SJSA1 (cell line): ENCODE measurements at regions not wholly inside any gene's neighbourhood (a gene's known extent, or its start where the extent isn't known, plus 50 kb on each side); places are given as distances from the start of the nearest gene placed in this dataset.

Source experiments
- DNase-seq, 2 experiments: peaks; one replicate each; pipeline ENCODE4 v3.0.0-alpha.2; 2015 to 2020; ENCODE audit warnings: low spot score in 2 of 2, low read depth in 1 of 2
- H3K27ac ChIP-seq: fragments of 250-450 bp; sonication (Bioruptor Pico); 2 replicates; pipeline ENCODE4 v1.5.1; 2020; ENCODE audit warnings: mild to moderate bottlenecking, moderate library complexity
- H3K27me3 ChIP-seq: fragments of 250-450 bp; sonication (Bioruptor Pico); replicated peaks from 2 replicates; pipeline ENCODE4 v1.5.1; 2020; ENCODE audit warnings: mild to moderate bottlenecking, moderate library complexity
- H3K36me3 ChIP-seq: fragments of 250-450 bp; sonication (Bioruptor Pico); 2 replicates; pipeline ENCODE4 v1.5.1; 2020; ENCODE audit warnings: mild to moderate bottlenecking
- H3K4me1 ChIP-seq: fragments of 250-450 bp; sonication (Bioruptor Pico); replicated peaks from 2 replicates; pipeline ENCODE4 v1.6.1; 2021; ENCODE audit warnings: mild to moderate bottlenecking
- H3K4me3 ChIP-seq: fragments of 250-450 bp; sonication (Bioruptor Pico); 2 replicates; pipeline ENCODE4 v1.5.1; 2020; ENCODE audit warnings: mild to moderate bottlenecking
- H3K9me3 ChIP-seq: fragments of 250-450 bp; sonication (Bioruptor Pico); replicated peaks from 2 replicates; pipeline ENCODE4 v1.5.1; 2020; ENCODE audit warnings: mild to moderate bottlenecking

DNA sequence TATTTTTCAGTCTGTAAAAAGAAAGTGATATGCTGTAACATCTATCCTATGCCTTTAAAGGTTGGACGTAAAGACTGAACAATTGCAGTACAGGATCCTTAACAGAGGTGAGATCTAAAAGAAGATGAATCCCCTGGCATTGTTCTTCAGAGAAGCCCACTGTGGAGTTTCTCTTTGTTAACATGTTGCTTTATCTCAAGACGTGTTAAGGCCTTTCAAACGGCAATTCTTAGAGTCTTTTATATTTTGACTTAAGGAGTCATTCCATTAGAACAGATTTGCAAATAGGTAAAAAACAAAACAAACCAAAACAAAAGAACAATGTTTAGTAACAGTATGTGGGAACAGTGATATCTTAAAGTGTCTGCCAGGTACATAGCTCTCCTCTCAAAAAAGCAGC is 225.1 kb upstream of the ZP4 start:
- H3K27me3 ChIP-seq, result no peaks in the 10 kb centered on the region
- H3K27ac ChIP-seq, result no peak overlapping the region
- DNase-seq, result no peak
- H3K9me3 ChIP-seq, result no peaks in the 10 kb centered on the region; the same call in 1 of the 2 replicates
- no peak overlapping the region for H3K4me3 ChIP-seq
- no peaks in the 10 kb centered on the region for H3K4me1 ChIP-seq
- no peaks in the 10 kb centered on the region for H3K36me3 ChIP-seq

DNA sequence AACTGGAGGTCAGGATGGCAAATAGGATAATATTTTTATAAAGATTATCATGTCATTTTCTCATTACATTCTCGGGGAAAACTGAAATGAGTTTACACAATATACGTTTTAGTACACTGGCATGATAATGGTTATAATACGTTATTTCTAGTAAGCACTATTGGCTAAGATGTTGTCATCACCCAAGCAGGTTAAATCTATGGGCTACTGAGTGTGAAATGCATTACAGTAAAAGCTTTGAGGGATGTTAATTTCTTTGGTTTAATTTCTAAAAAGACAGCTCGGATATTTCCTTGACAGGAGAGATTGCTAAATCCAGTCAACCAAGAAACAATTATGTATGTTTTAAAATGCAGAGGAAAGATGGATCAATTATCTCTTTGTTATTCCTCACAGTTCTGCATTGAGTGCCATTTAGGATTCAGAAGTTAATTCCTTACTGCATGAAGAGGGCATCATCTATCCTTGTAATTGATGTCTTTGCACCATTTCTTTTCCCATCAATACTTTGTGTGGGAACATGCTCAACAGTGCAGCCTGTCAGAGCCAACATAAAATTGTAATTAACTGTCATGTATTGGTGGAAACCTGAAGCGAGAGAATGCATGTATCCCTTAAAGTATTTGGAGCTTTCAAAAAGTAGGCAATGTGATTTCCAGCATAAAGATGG is 222.4 kb upstream of the ZP4 start:
- Histone ChIP-seq H3K4me1 (no peaks in the 10 kb centered on the region), H3K4me3 (no peak overlapping the region), H3K36me3 (no peaks in the 10 kb centered on the region), H3K9me3 (no peaks in the 10 kb centered on the region; the same call in 1 of the 2 replicates), H3K27ac (no peak overlapping the region), H3K27me3 (no peaks in the 10 kb centered on the region)
- no peak for DNase-seq

DNA sequence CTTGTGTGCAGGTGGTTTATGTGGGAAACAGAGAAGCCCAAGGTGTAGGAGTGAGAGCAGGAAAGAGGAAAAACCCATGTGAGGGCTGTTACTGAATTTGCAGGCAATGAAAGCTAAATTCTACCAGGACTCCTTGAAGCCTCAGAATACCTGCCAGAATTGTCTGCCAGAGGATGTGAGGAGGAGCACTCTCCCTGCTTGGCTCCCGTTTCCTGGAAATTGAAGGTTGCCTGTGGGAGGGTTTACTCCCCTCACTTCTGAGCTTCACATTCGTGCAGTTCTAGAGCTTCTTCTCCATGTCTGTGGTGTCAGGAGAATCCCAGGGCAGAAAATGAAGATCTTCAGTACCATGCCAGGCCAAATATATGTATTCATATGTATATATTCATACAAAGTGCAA is 220.8 kb upstream of the ZP4 start:
- no peak overlapping the region for H3K27ac ChIP-seq
- no peaks in the 10 kb centered on the region; the same call in 1 of the 2 replicates for H3K9me3 ChIP-seq
- no peaks in the 10 kb centered on the region for H3K27me3 ChIP-seq
- no peaks in the 10 kb centered on the region for H3K4me1 ChIP-seq
- no peaks in the 10 kb centered on the region for H3K36me3 ChIP-seq
- no peak for DNase-seq
- no peak overlapping the region for H3K4me3 ChIP-seq

DNA sequence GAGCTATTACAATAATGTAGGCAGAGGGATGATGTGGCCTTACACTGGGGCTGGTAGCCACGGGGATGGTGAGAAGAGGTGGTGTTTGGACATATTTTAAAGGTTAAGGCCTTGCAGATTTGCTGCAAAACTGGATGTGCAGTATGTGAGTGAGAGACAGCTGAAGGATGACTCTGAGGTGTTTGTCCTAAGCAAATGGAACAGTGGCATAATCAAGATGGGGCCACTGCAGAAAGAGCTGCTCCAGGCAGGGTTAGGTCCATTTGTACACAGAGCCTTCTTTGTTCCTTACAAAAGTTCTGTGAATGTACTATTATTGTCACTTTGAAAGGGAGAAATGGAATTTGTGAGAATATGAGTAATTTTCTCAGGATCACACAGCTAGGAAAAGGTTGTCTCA is 220.4 kb upstream of the ZP4 start:
- no peaks in the 10 kb centered on the region; the same call in 1 of the 2 replicates for H3K9me3 ChIP-seq
- no peak overlapping the region for H3K4me3 ChIP-seq
- no peak for DNase-seq

DNA sequence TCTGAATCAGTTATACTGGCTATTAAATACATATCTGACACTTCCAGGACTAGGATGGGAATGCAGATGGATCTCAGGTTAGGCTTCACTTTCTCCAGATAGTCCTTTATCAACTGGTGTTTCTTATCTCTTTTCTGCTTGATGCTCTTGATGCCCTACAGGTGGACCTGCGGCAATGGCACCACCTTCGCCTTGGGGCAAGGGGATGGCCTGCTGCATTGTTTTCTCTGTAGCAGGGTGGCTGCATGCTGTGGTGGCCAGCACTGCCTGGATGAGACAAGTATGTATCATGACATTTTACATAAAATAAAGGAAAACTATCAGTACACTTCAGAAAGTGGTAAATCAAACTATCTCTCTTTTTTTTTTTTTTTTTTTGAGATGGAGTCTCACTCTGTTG is 217.7 kb upstream of the ZP4 start:
- no peak overlapping the region for H3K4me3 ChIP-seq
- no peaks in the 10 kb centered on the region for H3K27me3 ChIP-seq
- H3K36me3 ChIP-seq, result no peaks in the 10 kb centered on the region
- no peak for DNase-seq
- H3K4me1 ChIP-seq, result no peaks in the 10 kb centered on the region
- H3K27ac ChIP-seq, result no peak overlapping the region
- H3K9me3 ChIP-seq, result no peaks in the 10 kb centered on the region; the same call in 1 of the 2 replicates

More for the DNA sequence above, 220.4 kb upstream of the ZP4 start:
- H3K27me3 ChIP-seq, result no peaks in the 10 kb centered on the region
- no peak overlapping the region for H3K27ac ChIP-seq
- no peaks in the 10 kb centered on the region for H3K4me1 ChIP-seq
- H3K36me3 ChIP-seq, result no peaks in the 10 kb centered on the region

DNA sequence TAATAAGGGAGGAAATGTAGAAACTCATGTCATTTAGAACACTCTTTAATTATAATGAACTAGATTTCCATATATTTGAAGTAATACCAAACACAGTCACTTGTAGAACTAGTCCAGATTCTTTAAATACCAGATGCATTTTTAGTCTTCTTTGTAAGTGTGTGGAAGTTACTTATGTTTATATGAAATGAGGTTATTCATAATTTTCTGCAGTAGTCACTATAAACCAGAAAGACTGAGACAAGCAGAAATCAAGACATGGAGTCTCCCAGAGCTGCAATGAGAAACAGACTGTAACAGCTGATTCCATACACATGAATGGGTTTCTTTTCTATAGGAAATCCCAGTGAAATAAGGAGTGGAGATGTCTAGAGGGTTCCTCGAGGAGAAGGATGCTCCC is 216.6 kb upstream of the ZP4 start:
- no peak overlapping the region for H3K4me3 ChIP-seq
- H3K9me3 ChIP-seq, result no peaks in the 10 kb centered on the region; the same call in 1 of the 2 replicates
- no peak for DNase-seq
- H3K4me1 ChIP-seq, result no peaks in the 10 kb centered on the region
- H3K27ac ChIP-seq, result no peak overlapping the region
- H3K27me3 ChIP-seq, result no peaks in the 10 kb centered on the region
- H3K36me3 ChIP-seq, result no peaks in the 10 kb centered on the region

DNA sequence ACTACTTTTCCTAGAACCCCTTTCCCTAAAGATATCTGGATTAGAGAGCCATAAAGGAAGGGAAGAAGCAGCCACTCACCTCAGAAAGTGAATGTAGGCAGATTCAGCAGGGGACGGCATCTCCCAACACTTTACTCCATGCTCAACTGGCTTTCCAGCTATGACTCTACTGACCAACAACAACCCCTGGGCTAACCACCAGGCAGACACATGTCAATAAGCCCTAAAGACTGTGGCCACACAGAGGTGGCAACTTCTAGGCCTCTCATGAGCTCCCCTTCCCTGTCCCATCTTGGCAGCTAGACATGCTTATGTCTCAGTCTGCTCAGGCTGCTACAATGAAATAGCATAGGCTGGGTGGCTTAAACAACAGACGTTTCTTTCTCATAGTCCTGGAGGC is 214.0 kb upstream of the ZP4 start:
- no peak overlapping the region for H3K27ac ChIP-seq
- H3K27me3 ChIP-seq, result no peaks in the 10 kb centered on the region
- DNase-seq, result no peak
- no peaks in the 10 kb centered on the region for H3K4me1 ChIP-seq
- H3K36me3 ChIP-seq, result no peaks in the 10 kb centered on the region
- H3K4me3 ChIP-seq, result no peak overlapping the region
- H3K9me3 ChIP-seq, result no peaks in the 10 kb centered on the region; the same call in 1 of the 2 replicates

DNA sequence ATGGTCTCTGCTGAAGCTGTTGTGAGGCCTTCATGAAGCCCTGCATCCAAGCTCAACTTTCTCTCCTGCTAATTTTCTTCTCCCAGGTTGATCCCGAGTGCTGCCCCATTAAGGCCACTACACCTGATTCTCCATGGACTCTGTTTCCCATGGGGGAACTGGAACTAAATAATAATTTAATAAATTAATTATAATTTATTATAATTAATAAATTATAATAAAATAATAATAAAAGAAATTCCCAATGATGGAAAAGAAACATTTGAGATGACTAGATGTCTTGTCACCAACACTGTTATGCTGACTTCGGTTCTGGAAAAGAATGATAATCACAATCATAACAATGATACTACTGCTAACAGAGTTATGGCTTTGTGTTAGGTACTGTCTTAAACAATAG is 211.2 kb upstream of the ZP4 start:
- Histone ChIP-seq H3K27ac (no peak overlapping the region), H3K4me3 (no peak overlapping the region), H3K4me1 (no peaks in the 10 kb centered on the region), H3K36me3 (no peaks in the 10 kb centered on the region), H3K27me3 (no peaks in the 10 kb centered on the region), H3K9me3 (no peaks in the 10 kb centered on the region; the same call in 1 of the 2 replicates)
- DNase-seq, result no peak

DNA sequence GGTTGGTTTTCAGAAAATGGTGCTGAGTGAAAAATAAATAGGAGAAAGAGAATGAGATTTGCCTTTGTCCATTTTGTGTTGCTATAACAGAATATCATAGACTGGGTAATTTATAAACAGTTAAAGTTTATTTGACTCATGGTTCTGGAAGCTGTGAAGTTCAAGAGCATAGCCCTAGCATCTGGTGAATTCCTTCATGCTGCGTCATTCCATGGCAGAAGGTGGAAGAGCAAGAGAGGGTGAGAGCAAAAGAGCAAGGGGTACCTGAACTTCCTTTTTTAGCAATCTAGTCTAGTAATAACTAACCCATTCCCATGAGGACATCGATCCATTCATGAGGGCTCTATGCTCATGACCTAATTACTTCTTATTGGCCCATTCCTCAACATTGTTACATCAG is 209.1 kb upstream of the ZP4 start:
- Histone ChIP-seq H3K27me3 (no peaks in the 10 kb centered on the region), H3K36me3 (no peaks in the 10 kb centered on the region), H3K27ac (no peak overlapping the region), H3K4me1 (no peaks in the 10 kb centered on the region), H3K9me3 (no peaks in the 10 kb centered on the region; the same call in 1 of the 2 replicates), H3K4me3 (no peak overlapping the region)
- DNase-seq, result no peak

DNA sequence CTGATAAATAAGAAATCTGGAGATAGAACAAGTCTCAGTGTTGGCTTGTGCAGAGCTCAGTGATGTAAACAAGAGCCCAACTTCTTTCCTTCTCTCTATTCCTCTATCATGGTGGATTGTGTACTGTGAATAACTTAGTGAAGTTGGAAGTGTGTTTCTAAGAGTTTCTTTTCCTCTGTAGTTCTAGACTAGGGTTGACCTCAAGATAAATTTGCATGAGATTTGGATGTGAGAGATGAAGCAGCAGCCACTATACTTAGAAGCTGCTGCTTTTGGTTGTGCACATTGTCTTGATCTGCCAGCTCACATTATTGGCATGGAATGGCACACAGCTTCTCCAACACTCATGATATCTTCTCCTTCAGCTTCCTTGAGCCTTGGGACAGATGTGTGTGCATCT is 198.9 kb upstream of the ZP4 start:
- no peak overlapping the region for H3K4me3 ChIP-seq
- H3K27me3 ChIP-seq, result no peaks in the 10 kb centered on the region
- DNase-seq, result no peak
- peaks cover 6% of the 10 kb centered on the region for H3K9me3 ChIP-seq
- no peaks in the 10 kb centered on the region for H3K4me1 ChIP-seq
- H3K36me3 ChIP-seq, result no peaks in the 10 kb centered on the region
- H3K27ac ChIP-seq, result no peak overlapping the region

DNA sequence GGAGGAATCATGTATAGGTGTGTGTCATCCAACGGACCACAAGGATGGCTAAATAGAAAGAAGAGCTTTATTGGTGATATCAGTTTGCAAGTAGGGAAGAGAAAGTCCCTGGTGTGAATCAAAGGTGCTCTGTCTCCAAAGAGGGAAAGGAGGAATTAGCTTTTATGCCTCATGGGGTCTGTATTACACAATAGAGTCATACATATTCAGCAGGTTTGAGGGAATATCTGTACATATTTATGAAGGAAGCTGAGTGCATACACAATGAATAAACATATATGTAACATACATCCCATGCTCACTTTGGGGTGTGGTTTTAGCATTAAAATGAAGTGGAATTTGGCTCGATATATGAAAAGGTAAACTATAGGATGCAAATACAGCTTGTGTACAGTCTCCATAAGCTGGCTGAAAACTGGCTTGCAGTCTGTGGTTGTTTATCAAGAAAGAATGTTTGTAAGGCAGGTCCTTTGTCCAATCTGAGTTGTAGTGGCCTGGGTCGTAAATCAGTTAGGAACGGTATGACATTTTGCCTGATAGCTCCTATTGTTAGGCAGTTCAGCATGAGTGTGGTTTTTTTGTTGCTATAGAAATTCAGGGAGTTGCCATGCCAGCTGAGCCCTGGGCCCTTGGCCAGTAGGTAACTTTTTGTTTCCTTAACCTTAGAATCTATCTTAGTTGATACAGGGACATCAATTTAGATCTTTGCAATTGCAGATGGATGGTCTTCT is 198.0 kb upstream of the ZP4 start:
- H3K36me3 ChIP-seq, result no peaks in the 10 kb centered on the region
- no peak overlapping the region for H3K4me3 ChIP-seq
- no peak overlapping the region for H3K27ac ChIP-seq
- no peaks in the 10 kb centered on the region for H3K4me1 ChIP-seq
- H3K9me3 ChIP-seq, result peaks cover 6% of the 10 kb centered on the region
- no peaks in the 10 kb centered on the region for H3K27me3 ChIP-seq
- DNase-seq, result no peak

DNA sequence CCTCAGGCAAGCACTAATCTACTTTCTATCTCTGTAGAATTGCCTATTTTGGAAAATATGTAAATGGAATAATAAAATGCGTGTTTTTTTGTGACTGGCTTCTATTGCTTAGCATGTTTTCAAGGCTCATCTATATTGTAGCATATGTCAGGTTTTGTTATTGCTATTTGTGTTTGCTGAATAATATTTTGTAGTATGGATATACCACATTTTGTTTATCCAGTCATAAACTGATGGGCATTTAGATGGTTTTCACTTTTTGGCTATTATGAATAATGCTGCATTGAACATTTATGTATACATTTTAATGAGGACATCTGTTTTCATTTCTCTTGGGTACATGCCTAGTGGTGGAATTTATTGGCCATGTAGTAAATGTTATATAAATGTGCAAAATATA is 183.3 kb upstream of the ZP4 start:
- H3K9me3 ChIP-seq, result peaks cover 3% of the 10 kb centered on the region
- H3K4me1 ChIP-seq, result no peaks in the 10 kb centered on the region
- no peak for DNase-seq
- H3K4me3 ChIP-seq, result no peak overlapping the region
- H3K27ac ChIP-seq, result no peak overlapping the region
- H3K36me3 ChIP-seq, result no peaks in the 10 kb centered on the region
- no peaks in the 10 kb centered on the region for H3K27me3 ChIP-seq

DNA sequence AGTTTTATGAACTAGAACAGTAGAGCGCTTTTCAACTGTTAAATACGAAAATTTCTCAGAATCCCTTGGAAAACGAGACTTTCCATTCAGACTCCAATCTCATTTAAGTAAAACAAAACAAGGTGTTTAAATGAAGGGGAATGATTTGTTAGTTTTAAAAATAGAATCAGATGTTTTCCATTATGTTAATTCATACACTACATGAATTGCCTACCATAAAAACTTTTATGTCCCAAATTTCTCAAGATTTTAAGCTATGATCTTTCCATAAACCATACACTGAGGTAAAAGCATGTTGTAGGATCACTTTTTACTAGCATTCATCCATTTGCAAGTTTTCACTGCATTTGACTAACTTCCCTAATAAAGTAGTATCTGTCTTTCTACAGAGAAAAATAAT is 180.3 kb upstream of the ZP4 start:
- Histone ChIP-seq H3K27ac (no peak overlapping the region), H3K4me3 (no peak overlapping the region), H3K4me1 (no peaks in the 10 kb centered on the region), H3K27me3 (no peaks in the 10 kb centered on the region), H3K36me3 (no peaks in the 10 kb centered on the region), H3K9me3 (peaks cover 3% of the 10 kb centered on the region)
- DNase-seq, result no peak

DNA sequence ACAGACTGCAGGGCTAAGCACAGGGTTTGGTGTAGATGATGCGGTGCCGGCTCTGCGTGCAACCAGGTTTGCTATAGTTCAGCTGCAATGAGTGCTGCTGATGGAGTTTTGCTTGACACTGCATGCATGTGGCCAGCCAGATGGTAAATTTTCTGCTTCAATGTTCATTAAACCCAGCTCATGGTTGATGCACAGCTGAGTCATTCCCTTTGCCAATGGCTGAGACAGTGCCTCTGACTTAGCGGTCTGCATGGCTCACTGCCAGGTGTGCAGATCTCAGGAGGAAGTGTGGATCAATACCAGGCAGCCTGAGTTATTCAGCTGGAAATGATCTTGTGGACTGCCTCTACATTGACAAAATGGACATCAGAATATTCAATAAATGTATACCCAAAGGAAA is 172.7 kb upstream of the ZP4 start:
- Histone ChIP-seq H3K36me3 (no peaks in the 10 kb centered on the region), H3K9me3 (peaks cover 6% of the 10 kb centered on the region; the same call in 1 of the 2 replicates), H3K27ac (no peak overlapping the region), H3K4me3 (no peak overlapping the region), H3K27me3 (no peaks in the 10 kb centered on the region), H3K4me1 (no peaks in the 10 kb centered on the region)
- DNase-seq, result no peak
